ENCODE measurements at regions not wholly inside any gene's neighbourhood (a gene's known extent, or its start where the extent isn't known, plus 50 kb on each side); places are given as distances from the start of the nearest gene placed in this dataset.

- TF ChIP-seq, protein P1, sequence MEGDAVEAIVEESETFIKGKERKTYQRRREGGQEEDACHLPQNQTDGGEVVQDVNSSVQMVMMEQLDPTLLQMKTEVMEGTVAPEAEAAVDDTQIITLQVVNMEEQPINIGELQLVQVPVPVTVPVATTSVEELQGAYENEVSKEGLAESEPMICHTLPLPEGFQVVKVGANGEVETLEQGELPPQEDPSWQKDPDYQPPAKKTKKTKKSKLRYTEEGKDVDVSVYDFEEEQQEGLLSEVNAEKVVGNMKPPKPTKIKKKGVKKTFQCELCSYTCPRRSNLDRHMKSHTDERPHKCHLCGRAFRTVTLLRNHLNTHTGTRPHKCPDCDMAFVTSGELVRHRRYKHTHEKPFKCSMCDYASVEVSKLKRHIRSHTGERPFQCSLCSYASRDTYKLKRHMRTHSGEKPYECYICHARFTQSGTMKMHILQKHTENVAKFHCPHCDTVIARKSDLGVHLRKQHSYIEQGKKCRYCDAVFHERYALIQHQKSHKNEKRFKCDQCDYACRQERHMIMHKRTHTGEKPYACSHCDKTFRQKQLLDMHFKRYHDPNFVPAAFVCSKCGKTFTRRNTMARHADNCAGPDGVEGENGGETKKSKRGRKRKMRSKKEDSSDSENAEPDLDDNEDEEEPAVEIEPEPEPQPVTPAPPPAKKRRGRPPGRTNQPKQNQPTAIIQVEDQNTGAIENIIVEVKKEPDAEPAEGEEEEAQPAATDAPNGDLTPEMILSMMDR (IDR thresholded peaks at IDR 0.05): no peak
- TF ChIP-seq POLR2A (IDR thresholded peaks at IDR 0.05) (no peak), POLR2AphosphoS5 (IDR thresholded peaks at IDR 0.05) (no peak), EP300 (IDR thresholded peaks at IDR 0.05) (no peak)
These were observed 323.2 kb upstream of the MIR17HG start for GRCh38 chr13:91024157-91024792.

All from gastroesophageal sphincter (tissue), 3 donors.